Suprapubic skin (tissue), 4 donors: ENCODE measurements at regions not wholly inside any gene's neighbourhood (a gene's known extent, or its start where the extent isn't known, plus 50 kb on each side); places are given as distances from the start of the nearest gene placed in this dataset.

Experiments used
- DNase-seq, 2 donors: peaks; one replicate each; pipeline ENCODE4 v3.0.0-alpha.2; 2019; ENCODE audit warnings: low spot score in 2 of 2
- H3K27ac ChIP-seq: fragments of 200-600 bp; sonication (generic); one replicate; pipeline ENCODE4 v1.5.1; 2019
- H3K27me3 ChIP-seq: fragments of 200-600 bp; sonication (generic); one replicate; pipeline ENCODE4 v1.5.1; 2019
- H3K36me3 ChIP-seq: fragments of 200-600 bp; sonication (generic); one replicate; pipeline ENCODE4 v1.5.1; 2019
- H3K4me1 ChIP-seq: fragments of 200-600 bp; sonication (generic); one replicate; pipeline ENCODE4 v1.5.1; 2019
- H3K4me3 ChIP-seq: fragments of 200-600 bp; sonication (generic); one replicate; pipeline ENCODE4 v1.5.1; 2019; ENCODE audit warnings: mild to moderate bottlenecking
- H3K9me3 ChIP-seq: fragments of 200-600 bp; sonication (generic); one replicate; pipeline ENCODE4 v1.5.1; 2019
- EP300 ChIP-seq: sonication (generic); formaldehyde crosslinking; IDR thresholded peaks from one replicate; pipeline ENCODE4 v1.6.1; 2017; ENCODE audit warnings: antibody characterized with exemption
- POLR2A ChIP-seq, 2 donors: fragments of 450-650 bp; IDR thresholded peaks; one replicate each; pipeline ENCODE4 v1.6.1; 2017; ENCODE audit warnings: antibody characterized with exemption in 2 of 2, mild to moderate bottlenecking in 2 of 2, moderate library complexity in 2 of 2
- POLR2AphosphoS5 ChIP-seq, 3 donors: sonication (generic); formaldehyde crosslinking; IDR thresholded peaks; one replicate each; pipeline ENCODE4 v1.6.1; 2017; ENCODE audit warnings: antibody characterized with exemption in 3 of 3
- WGBS: methylation state at CpG from one replicate; pipeline ENCODE4 v1.1.5; 2018; 5-methylcytosine and 5-hydroxymethylcytosine counted together
- TF ChIP-seq, protein P1 (sequence below), 2 donors: fragments of 200-600 bp in 1 of 2; fragments of 450-650 bp in 1 of 2; sonication (generic) in 1 of 2; IDR thresholded peaks; one replicate each; pipeline ENCODE4 v1.5.1; 2016 to 2019; ENCODE audit warnings: antibody characterized with exemption in 2 of 2, mild to moderate bottlenecking in 1 of 2, moderate library complexity in 1 of 2

DNA sequence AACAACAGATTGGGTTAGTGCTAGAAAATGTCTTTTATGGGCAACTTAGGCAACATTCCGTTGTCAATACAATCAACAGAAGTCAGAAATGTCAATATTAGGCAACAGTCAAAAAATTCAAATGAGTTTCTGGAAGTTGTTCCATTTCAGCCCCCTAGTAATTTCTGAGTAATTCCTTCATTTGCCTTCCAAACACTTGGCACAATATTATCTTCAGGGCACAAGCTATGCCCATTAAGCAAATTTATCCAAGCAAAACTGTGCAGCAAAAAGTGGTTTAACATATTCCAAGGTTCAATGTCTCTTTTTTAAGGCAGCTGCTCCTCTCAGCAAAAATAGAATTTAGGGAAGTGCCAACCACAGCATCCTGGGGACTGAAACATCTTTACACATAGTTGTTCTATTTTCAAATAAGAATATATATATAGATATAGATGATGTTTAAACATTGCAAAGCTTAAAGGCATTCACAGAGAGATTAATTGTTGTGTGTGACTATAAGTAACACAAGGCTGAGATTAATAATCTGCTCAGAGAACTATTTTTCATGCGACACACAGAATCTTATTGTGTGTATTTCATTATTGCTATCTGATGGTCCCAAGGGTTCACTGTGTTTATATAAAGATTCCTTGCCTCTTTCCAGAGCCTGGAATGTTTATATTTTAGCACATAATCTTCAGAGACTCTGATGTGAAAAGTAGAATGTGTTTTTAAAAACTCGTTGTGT is 75.2 kb upstream of the ADTRP start:
- no peak for DNase-seq
- TF ChIP-seq POLR2A (IDR thresholded peaks at IDR 0.05) (no peak), POLR2AphosphoS5 (IDR thresholded peaks at IDR 0.05) (no peak), EP300 (no peak)
- TF ChIP-seq, protein P1, sequence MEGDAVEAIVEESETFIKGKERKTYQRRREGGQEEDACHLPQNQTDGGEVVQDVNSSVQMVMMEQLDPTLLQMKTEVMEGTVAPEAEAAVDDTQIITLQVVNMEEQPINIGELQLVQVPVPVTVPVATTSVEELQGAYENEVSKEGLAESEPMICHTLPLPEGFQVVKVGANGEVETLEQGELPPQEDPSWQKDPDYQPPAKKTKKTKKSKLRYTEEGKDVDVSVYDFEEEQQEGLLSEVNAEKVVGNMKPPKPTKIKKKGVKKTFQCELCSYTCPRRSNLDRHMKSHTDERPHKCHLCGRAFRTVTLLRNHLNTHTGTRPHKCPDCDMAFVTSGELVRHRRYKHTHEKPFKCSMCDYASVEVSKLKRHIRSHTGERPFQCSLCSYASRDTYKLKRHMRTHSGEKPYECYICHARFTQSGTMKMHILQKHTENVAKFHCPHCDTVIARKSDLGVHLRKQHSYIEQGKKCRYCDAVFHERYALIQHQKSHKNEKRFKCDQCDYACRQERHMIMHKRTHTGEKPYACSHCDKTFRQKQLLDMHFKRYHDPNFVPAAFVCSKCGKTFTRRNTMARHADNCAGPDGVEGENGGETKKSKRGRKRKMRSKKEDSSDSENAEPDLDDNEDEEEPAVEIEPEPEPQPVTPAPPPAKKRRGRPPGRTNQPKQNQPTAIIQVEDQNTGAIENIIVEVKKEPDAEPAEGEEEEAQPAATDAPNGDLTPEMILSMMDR (IDR thresholded peaks at IDR 0.05) = no peak
- H3K9me3 ChIP-seq = no peaks in the 10 kb centered on the region
- H3K36me3 ChIP-seq = no peaks in the 10 kb centered on the region
- no peaks in the 10 kb centered on the region for H3K27me3 ChIP-seq
- peaks cover 9% of the 10 kb centered on the region for H3K4me1 ChIP-seq
- 69% methylated on average over 3 of the region's 3 CpGs for WGBS
- H3K4me3 ChIP-seq = no peak overlapping the region
- H3K27ac ChIP-seq = no peak overlapping the region

DNA sequence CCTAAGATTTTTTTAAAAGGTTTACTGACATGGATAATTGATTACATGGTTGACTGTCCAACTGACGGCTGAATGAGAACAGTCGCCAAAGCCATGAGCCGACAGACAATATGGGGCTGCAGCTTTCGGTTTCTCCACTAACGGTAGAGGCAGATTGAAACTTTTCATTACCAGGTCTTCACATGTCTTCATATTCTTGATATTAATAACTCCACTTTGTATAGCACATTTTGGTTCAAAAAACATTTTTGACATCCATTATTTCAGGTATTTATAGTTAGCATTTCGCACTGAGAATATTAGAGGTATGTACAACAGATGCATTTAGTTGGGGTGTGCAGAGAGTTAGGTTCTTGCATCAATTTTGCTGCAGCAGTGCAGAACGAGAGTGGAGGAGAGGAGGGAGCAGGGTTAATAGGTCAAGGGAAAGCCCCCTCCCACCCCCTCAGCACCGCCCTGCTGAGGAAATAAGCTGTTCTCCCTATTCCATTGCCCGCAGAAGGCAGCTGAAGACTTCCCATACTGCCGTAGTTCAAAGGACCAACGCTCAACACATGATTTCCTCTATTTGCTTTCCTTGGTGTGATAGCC is 73.6 kb upstream of the ADTRP start:
- WGBS = 83% methylated on average over 11 of the region's 11 CpGs
- DNase-seq = no peak
- Histone ChIP-seq H3K27me3 (no peaks in the 10 kb centered on the region), H3K36me3 (no peaks in the 10 kb centered on the region), H3K4me1 (peaks cover 9% of the 10 kb centered on the region), H3K9me3 (no peaks in the 10 kb centered on the region), H3K4me3 (no peak overlapping the region), H3K27ac (no peak overlapping the region)
- no peak for TF ChIP-seq POLR2AphosphoS5 (IDR thresholded peaks at IDR 0.05)
- no peak for TF ChIP-seq POLR2A (IDR thresholded peaks at IDR 0.05)
- TF ChIP-seq, protein P1 (IDR thresholded peaks at IDR 0.05) = no peak
- no peak for TF ChIP-seq EP300

DNA sequence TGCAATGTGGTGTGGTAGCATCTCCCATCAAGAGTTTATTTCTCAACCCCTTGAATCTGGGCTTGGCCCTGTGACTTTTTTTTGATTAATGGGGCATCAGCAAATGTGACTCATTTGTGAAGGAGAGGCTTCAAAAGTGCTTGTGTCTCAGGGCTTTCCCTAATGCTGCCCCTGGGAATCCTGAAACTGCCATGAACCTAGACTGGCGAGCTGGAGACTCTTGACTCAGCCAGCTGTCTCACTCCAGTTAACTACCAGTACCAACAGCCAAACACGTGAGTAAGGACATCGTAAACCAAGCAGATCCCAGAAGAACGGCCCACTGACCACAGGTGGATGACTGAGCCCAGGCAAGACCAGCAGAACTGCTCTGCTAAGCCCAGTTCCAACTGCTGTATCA is 72.8 kb upstream of the ADTRP start:
- Histone ChIP-seq H3K4me3 (no peak overlapping the region), H3K27ac (no peak overlapping the region), H3K27me3 (no peaks in the 10 kb centered on the region), H3K4me1 (peaks cover 9% of the 10 kb centered on the region), H3K9me3 (no peaks in the 10 kb centered on the region), H3K36me3 (no peaks in the 10 kb centered on the region)
- WGBS = 82% methylated on average over 4 of the region's 4 CpGs
- DNase-seq = no peak
- TF ChIP-seq, protein P1 (IDR thresholded peaks at IDR 0.05) = no peak
- TF ChIP-seq POLR2AphosphoS5 (IDR thresholded peaks at IDR 0.05) = no peak
- no peak for TF ChIP-seq EP300
- no peak for TF ChIP-seq POLR2A (IDR thresholded peaks at IDR 0.05)

DNA sequence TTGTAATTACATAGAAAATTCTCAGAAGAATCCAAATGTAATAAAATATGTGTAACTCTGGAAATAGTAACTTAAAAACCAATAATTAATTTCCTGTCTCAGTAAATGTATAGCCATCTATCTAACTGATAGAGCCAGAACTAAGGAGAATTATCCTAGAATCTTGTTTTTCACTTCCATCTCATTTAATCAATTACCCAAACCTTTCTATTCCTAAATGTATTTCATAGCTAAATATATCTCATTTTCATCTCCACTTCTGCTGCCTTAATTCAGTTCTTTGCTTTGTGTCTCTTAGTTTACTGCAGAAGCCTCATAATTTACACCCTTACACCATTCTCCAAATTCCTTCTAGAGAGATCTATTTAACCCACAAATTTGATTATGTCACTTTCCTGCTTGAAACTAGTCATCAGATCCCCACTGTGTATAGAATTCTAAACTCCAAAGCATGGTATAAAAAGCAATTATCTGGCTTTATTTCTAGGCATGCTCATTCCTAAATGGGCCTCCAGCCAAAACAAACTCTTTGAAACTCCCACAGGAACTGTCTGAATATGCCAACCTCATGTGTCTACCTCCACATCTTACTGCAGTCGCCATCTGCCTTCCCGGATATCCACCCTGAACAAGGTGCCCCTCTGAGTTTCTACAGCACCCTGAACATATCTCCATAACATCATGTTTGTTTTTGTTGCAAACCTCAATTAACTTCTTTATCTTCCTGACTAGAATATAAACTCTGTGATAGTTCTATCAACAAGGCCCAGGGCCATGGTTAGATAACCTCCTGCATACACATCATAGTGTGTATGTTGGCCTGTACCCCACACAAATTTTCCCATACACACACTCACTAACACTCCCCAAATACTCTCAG is 70.5 kb upstream of the ADTRP start:
- Histone ChIP-seq H3K36me3 (no peaks in the 10 kb centered on the region), H3K4me3 (no peak overlapping the region), H3K27ac (no peak overlapping the region), H3K4me1 (peaks cover under 1% of the 10 kb centered on the region), H3K9me3 (no peaks in the 10 kb centered on the region), H3K27me3 (no peaks in the 10 kb centered on the region)
- 74% methylated on average over 2 of the region's 2 CpGs for WGBS
- TF ChIP-seq POLR2A (IDR thresholded peaks at IDR 0.05) = no peak
- no peak for TF ChIP-seq POLR2AphosphoS5 (IDR thresholded peaks at IDR 0.05)
- TF ChIP-seq, protein P1 (IDR thresholded peaks at IDR 0.05) = no peak
- TF ChIP-seq EP300 = no peak
- no peak for DNase-seq

DNA sequence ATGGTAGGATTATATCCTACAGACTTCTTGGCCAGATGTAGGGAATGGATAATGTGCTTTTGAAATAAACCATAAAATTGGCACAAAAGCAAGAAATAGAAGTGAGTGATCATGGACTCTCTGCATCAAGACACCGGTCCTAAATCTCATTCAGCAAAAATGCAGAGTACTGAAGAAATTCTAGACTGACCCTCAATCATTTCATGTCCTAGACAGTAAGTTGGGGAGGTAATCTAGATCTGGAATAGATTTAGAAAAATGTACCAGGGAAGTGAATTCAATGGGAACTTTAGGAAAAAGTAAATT is 69.7 kb upstream of the ADTRP start:
- no peak for DNase-seq
- TF ChIP-seq POLR2AphosphoS5 (IDR thresholded peaks at IDR 0.05) = no peak
- no peak for TF ChIP-seq POLR2A (IDR thresholded peaks at IDR 0.05)
- no peak for TF ChIP-seq EP300
- TF ChIP-seq, protein P1 (IDR thresholded peaks at IDR 0.05) = no peak
- H3K4me3 ChIP-seq = no peak overlapping the region
- WGBS = 82% methylated on average over 1 of the region's 1 CpG
- H3K27ac ChIP-seq = no peak overlapping the region
- no peaks in the 10 kb centered on the region for H3K4me1 ChIP-seq
- H3K9me3 ChIP-seq = no peaks in the 10 kb centered on the region
- H3K27me3 ChIP-seq = no peaks in the 10 kb centered on the region
- no peaks in the 10 kb centered on the region for H3K36me3 ChIP-seq
